ENCODE measurements at regions not wholly inside any gene's neighbourhood (a gene's known extent, or its start where the extent isn't known, plus 50 kb on each side); places are given as distances from the start of the nearest gene placed in this dataset.

DNA sequence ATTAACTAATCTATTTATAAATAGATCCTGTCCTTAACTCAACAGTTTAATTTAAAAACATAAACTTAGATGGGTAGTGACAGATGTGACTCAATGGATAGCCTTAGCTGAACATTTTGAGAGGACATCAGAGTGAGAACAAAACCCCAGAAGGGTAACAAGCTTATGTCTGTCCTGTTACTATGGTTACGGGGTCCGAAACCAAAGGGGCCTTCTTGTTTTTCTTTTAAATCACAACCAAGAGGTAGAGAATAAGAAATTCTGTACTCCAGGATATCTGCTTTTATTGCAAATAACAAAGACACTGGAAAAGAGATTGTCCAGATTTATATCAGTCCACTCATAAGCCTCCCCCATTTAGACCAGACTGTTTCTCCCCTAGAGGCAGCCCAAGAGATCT, 612.1 kb downstream of the MTRR start:
- POLR2A ChIA-PET (ENCODE audit: partially characterized antibody): no interaction called here
- Mint-ChIP-seq H3K4me3 (no peak overlapping the region), H3K27me3 (no peaks in the 10 kb centered on the region), H3K36me3 (no peaks in the 10 kb centered on the region), H3K9me3 (peaks cover 0 to 6% (median 3%) of the 10 kb centered on the region in 8 donors), H3K4me1 (no peaks in the 10 kb centered on the region), H3K27ac (no peak overlapping the region)
- CTCF ChIA-PET (ENCODE audit: partially characterized antibody): no interaction called here
- intact Hi-C loops (cut with micrococcal nuclease): no loop called here
- DNase-seq: no peak
- no peaks in the 10 kb centered on the region for H3K9me3 ChIP-seq (ENCODE audit: control insufficient read depth in 1 of 2, low read length in 2 of 2)
- no peaks in the 10 kb centered on the region for H3K27me3 ChIP-seq (ENCODE audit: insufficient read depth, low read length)
- H3K4me3 ChIP-seq (ENCODE audit: low read length in 2 of 2): no peak overlapping the region
- H3K36me3 ChIP-seq (ENCODE audit: insufficient read depth, low read length): no peaks in the 10 kb centered on the region
- no peaks in the 10 kb centered on the region for H3K4me1 ChIP-seq (ENCODE audit: insufficient read depth, low read length)
- no peak overlapping the region for H3K27ac ChIP-seq (ENCODE audit: low read depth, low read length)

DNA sequence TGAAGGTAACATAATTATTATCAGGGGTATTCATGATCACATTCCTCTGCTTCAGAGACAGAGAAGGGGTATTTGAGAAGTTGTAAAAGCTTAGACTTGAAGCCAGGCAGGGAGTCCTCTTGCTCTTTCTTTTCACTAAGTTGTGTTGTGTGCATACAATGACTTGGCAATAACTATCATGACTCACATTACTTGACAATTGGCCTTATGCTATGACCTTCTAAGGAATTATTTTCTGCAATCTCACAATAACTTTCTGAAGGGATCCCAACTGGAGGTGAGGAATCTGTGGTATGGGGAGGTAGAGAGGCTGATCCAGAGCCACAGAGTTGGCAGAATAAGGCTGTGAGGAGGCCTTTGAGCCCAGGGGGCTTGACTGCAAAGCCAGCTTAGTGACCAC, 622.3 kb downstream of the MTRR start:
- Mint-ChIP-seq H3K36me3 (no peaks in the 10 kb centered on the region), H3K27me3 (no peaks in the 10 kb centered on the region), H3K27ac (no peak overlapping the region), H3K4me3 (no peak overlapping the region), H3K9me3 (peaks cover 7 to 26% (median 18%) of the 10 kb centered on the region in 8 donors), H3K4me1 (no peaks in the 10 kb centered on the region)
- Histone ChIP-seq H3K27me3 (ENCODE audit: insufficient read depth, low read length) (no peaks in the 10 kb centered on the region), H3K9me3 (ENCODE audit: control insufficient read depth in 1 of 2, low read length in 2 of 2) (peaks cover 0 to 4% of the 10 kb centered on the region in 2 donors), H3K36me3 (ENCODE audit: insufficient read depth, low read length) (no peaks in the 10 kb centered on the region), H3K4me1 (ENCODE audit: insufficient read depth, low read length) (no peaks in the 10 kb centered on the region), H3K27ac (ENCODE audit: low read depth, low read length) (no peak overlapping the region), H3K4me3 (ENCODE audit: low read length in 2 of 2) (no peak overlapping the region)
- ChIA-PET POLR2A (ENCODE audit: partially characterized antibody) (no interaction called here), CTCF (ENCODE audit: partially characterized antibody) (interaction anchor here (1.5 kb wide), 1 partner anchor 13 kb away, joined by 3 read pairs; no protein-coding TSS in a partner anchor)
- no peak for DNase-seq
- intact Hi-C loops (cut with micrococcal nuclease): no loop called here

DNA sequence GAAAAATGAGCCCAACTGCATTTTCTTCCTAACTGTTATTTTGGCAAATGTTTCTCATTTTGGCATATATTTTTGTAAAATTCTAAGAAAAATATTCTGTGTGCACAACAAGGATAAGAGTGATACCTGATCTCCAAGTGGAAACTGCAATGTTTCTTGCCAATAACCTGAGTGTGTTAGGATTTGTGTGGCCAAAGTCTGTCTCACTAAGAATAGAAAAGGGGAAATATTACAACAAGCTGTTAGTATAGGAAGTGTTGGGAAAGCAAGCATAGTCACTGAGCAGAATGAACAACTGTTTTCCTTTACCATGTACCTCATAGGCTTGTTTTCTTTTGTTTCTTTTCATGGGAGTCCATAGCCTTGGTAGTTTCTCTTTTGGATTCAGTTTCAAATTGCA, 624.2 kb downstream of the MTRR start:
- intact Hi-C loops (cut with micrococcal nuclease): no loop called here
- H3K27ac Mint-ChIP-seq: no peak overlapping the region
- H3K4me3 Mint-ChIP-seq: no peak overlapping the region
- H3K9me3 Mint-ChIP-seq: peaks cover 9 to 42% (median 29%) of the 10 kb centered on the region in 8 donors
- no peak overlapping the region for H3K4me3 ChIP-seq (ENCODE audit: low read length in 2 of 2)
- H3K27me3 ChIP-seq (ENCODE audit: insufficient read depth, low read length): no peaks in the 10 kb centered on the region
- ChIA-PET POLR2A (ENCODE audit: partially characterized antibody) (no interaction called here), CTCF (ENCODE audit: partially characterized antibody) (no interaction called here)
- no peaks in the 10 kb centered on the region for H3K4me1 ChIP-seq (ENCODE audit: insufficient read depth, low read length)
- H3K36me3 ChIP-seq (ENCODE audit: insufficient read depth, low read length): no peaks in the 10 kb centered on the region
- H3K27me3 Mint-ChIP-seq: no peaks in the 10 kb centered on the region
- no peak overlapping the region for H3K27ac ChIP-seq (ENCODE audit: low read depth, low read length)
- no peak for DNase-seq
- H3K9me3 ChIP-seq (ENCODE audit: control insufficient read depth in 1 of 2, low read length in 2 of 2): peaks cover 0 to 4% of the 10 kb centered on the region in 2 donors
- no peaks in the 10 kb centered on the region for H3K4me1 Mint-ChIP-seq
- H3K36me3 Mint-ChIP-seq: peaks cover 0 to 1% of the 10 kb centered on the region in 2 donors

DNA sequence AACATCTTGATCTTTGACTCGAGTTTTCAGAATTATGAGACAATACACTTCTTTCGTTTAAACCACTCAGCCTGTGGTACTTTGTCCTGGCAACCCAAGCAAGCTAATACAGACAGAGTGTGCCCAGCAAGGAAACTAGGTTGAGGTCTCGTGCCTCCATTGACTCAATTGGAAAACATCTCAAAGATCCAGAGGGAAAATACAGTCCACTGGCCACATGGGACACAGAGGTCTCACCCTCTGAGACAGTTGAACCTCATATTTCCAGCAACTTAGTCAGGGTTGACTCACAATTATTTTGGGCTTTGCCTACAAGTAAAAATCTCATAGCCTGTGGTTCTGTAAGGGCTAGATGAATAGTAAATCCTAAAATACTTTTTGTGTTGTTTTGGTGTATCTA, 631.5 kb downstream of the MTRR start:
- no peaks in the 10 kb centered on the region for H3K27me3 ChIP-seq (ENCODE audit: insufficient read depth, low read length)
- no peak overlapping the region for H3K27ac ChIP-seq (ENCODE audit: low read depth, low read length)
- H3K9me3 ChIP-seq (ENCODE audit: control insufficient read depth in 1 of 2, low read length in 2 of 2): peaks cover 0 to 4% of the 10 kb centered on the region in 2 donors
- H3K27me3 Mint-ChIP-seq: no peaks in the 10 kb centered on the region
- H3K36me3 Mint-ChIP-seq: peaks cover 0 to 1% of the 10 kb centered on the region in 2 donors
- H3K27ac Mint-ChIP-seq: no peak overlapping the region
- no peaks in the 10 kb centered on the region for H3K4me1 ChIP-seq (ENCODE audit: insufficient read depth, low read length)
- peaks cover 0 to 1% (median 0%) of the 10 kb centered on the region in 4 donors for H3K4me1 Mint-ChIP-seq
- no peaks in the 10 kb centered on the region for H3K36me3 ChIP-seq (ENCODE audit: insufficient read depth, low read length)
- no peak overlapping the region for H3K4me3 ChIP-seq (ENCODE audit: low read length in 2 of 2)
- CTCF ChIA-PET (ENCODE audit: partially characterized antibody): no interaction called here
- H3K4me3 Mint-ChIP-seq: no peak overlapping the region
- no peak for DNase-seq
- intact Hi-C loops (cut with micrococcal nuclease): no loop called here
- POLR2A ChIA-PET (ENCODE audit: partially characterized antibody): no interaction called here
- peaks cover 2 to 35% (median 18%) of the 10 kb centered on the region in 8 donors for H3K9me3 Mint-ChIP-seq

DNA sequence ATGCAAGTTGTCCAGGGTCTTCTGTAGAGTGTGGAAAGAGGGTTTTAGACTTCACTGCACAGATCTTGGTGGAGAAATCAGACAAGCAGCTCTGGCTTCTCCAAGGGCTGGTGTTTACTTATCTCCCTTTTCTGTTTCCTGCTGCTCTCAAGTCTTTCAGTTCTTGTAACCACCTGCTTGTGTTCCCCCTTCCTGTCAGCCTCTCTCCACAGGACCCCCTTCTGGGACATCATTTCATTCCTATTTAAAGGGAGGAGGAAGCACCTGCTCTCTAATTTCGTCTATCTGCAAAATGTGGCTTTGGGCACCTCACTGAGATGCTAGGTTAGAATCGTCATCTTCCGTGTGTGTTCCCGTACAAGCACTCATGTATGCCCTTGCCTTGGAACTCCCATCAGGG, 636.2 kb downstream of the MTRR start:
- no peaks in the 10 kb centered on the region for H3K36me3 Mint-ChIP-seq
- intact Hi-C loops (cut with micrococcal nuclease): no loop called here
- H3K9me3 Mint-ChIP-seq: peaks cover 0 to 5% (median 2%) of the 10 kb centered on the region in 8 donors
- no peaks in the 10 kb centered on the region for H3K27me3 ChIP-seq (ENCODE audit: insufficient read depth, low read length)
- H3K27ac ChIP-seq (ENCODE audit: low read depth, low read length): no peak overlapping the region
- POLR2A ChIA-PET (ENCODE audit: partially characterized antibody): no interaction called here
- H3K9me3 ChIP-seq (ENCODE audit: control insufficient read depth in 1 of 2, low read length in 2 of 2): no peaks in the 10 kb centered on the region
- DNase-seq: no peak
- H3K4me1 Mint-ChIP-seq: no peaks in the 10 kb centered on the region
- H3K27me3 Mint-ChIP-seq: no peaks in the 10 kb centered on the region
- CTCF ChIA-PET (ENCODE audit: partially characterized antibody): no interaction called here
- no peaks in the 10 kb centered on the region for H3K36me3 ChIP-seq (ENCODE audit: insufficient read depth, low read length)
- no peaks in the 10 kb centered on the region for H3K4me1 ChIP-seq (ENCODE audit: insufficient read depth, low read length)
- no peak overlapping the region for H3K4me3 ChIP-seq (ENCODE audit: low read length in 2 of 2)
- H3K27ac Mint-ChIP-seq: no peak overlapping the region
- H3K4me3 Mint-ChIP-seq: no peak overlapping the region

DNA sequence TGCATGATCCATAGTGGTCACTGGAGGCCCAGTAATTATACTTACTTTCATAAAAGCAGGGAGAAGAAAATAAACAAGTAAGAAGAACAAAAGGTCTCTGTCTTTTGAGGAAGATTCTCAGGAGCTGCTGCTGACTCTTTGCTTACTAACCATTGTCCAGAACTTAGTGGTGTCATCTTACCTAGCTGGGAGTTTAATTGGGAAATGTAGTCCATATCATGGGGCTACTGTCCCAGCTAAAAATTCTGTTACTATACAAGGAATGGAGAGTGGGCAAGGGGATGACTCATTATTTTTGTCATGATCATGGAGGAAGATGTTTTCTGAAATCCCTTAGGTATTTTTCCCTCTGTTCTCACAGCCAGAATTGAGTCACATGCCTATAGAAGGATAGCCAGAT, 639.3 kb downstream of the MTRR start:
- peaks cover 0 to 6% (median 4%) of the 10 kb centered on the region in 8 donors for H3K9me3 Mint-ChIP-seq

DNA sequence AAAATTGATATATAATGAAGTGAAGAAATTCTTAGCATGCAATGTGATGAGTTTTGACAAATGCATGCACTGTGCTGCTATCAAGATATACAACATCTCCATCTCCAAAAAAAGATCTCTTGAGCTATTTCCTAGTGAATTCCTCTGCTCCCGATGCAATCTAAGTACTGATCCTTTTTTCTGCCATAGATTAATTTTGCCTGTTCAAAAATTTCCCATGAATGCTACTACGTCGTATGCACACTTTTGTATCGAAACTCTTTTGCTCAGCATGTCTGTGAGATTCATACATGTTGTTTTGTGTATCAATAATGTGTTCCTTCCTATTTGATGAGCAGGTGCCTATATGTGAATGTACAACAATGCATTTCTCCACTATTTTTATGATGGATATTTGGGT, 647.4 kb downstream of the MTRR start:
- Histone ChIP-seq H3K9me3 (ENCODE audit: control insufficient read depth in 1 of 2, low read length in 2 of 2) (no peaks in the 10 kb centered on the region), H3K27ac (ENCODE audit: low read depth, low read length) (no peak overlapping the region), H3K4me1 (ENCODE audit: insufficient read depth, low read length) (no peaks in the 10 kb centered on the region), H3K36me3 (ENCODE audit: insufficient read depth, low read length) (no peaks in the 10 kb centered on the region), H3K27me3 (ENCODE audit: insufficient read depth, low read length) (no peaks in the 10 kb centered on the region), H3K4me3 (ENCODE audit: low read length in 2 of 2) (no peak overlapping the region)
- Mint-ChIP-seq H3K27ac (no peak overlapping the region), H3K4me3 (no peak overlapping the region), H3K36me3 (no peaks in the 10 kb centered on the region), H3K4me1 (no peaks in the 10 kb centered on the region), H3K27me3 (peaks cover 0 to 2% of the 10 kb centered on the region in 2 donors), H3K9me3 (peaks cover 0 to 6% (median 3%) of the 10 kb centered on the region in 8 donors)
- no peak for DNase-seq
- POLR2A ChIA-PET (ENCODE audit: partially characterized antibody): no interaction called here
- intact Hi-C loops (cut with micrococcal nuclease): no loop called here
- CTCF ChIA-PET (ENCODE audit: partially characterized antibody): no interaction called here

More for the DNA sequence above, 639.3 kb downstream of the MTRR start:
- intact Hi-C loops (cut with micrococcal nuclease): no loop called here
- no peaks in the 10 kb centered on the region for H3K4me1 ChIP-seq (ENCODE audit: insufficient read depth, low read length)
- no peaks in the 10 kb centered on the region for H3K9me3 ChIP-seq (ENCODE audit: control insufficient read depth in 1 of 2, low read length in 2 of 2)
- Mint-ChIP-seq H3K4me1 (no peaks in the 10 kb centered on the region), H3K27ac (no peak overlapping the region), H3K4me3 (no peak overlapping the region), H3K36me3 (no peaks in the 10 kb centered on the region), H3K27me3 (no peaks in the 10 kb centered on the region)
- no peak for DNase-seq
- ChIA-PET CTCF (ENCODE audit: partially characterized antibody) (no interaction called here), POLR2A (ENCODE audit: partially characterized antibody) (no interaction called here)
- no peaks in the 10 kb centered on the region for H3K27me3 ChIP-seq (ENCODE audit: insufficient read depth, low read length)
- H3K27ac ChIP-seq (ENCODE audit: low read depth, low read length): no peak overlapping the region
- no peaks in the 10 kb centered on the region for H3K36me3 ChIP-seq (ENCODE audit: insufficient read depth, low read length)
- no peak overlapping the region for H3K4me3 ChIP-seq (ENCODE audit: low read length in 2 of 2)

DNA sequence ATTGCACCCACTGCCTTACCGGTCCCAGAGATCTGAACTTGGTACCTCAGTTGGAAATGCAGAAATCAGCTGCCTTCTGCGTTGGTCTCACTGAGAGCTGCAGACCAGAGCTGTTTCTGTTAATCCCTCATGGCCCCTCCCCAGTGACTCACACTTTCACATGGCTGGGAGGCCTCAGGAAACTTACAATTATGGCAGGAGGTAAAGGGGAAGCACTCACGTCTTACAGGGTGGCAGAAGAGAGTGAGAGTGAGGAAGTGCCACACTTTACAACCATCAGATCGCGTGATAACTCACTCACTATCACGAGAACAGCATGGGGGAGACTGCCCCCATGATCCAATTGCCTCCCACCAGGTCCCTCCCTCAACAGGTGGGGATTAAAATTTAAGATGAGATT, 648.5 kb downstream of the MTRR start:
- H3K27ac ChIP-seq (ENCODE audit: low read depth, low read length): no peak overlapping the region
- no peaks in the 10 kb centered on the region for H3K4me1 ChIP-seq (ENCODE audit: insufficient read depth, low read length)
- no peaks in the 10 kb centered on the region for H3K9me3 ChIP-seq (ENCODE audit: control insufficient read depth in 1 of 2, low read length in 2 of 2)
- no peak overlapping the region for H3K4me3 Mint-ChIP-seq
- ChIA-PET CTCF (ENCODE audit: partially characterized antibody) (no interaction called here), POLR2A (ENCODE audit: partially characterized antibody) (no interaction called here)
- no peak overlapping the region for H3K27ac Mint-ChIP-seq
- no peak for DNase-seq
- no peaks in the 10 kb centered on the region for H3K36me3 Mint-ChIP-seq
- H3K36me3 ChIP-seq (ENCODE audit: insufficient read depth, low read length): no peaks in the 10 kb centered on the region
- H3K27me3 ChIP-seq (ENCODE audit: insufficient read depth, low read length): no peaks in the 10 kb centered on the region
- H3K27me3 Mint-ChIP-seq: peaks cover 0 to 2% of the 10 kb centered on the region in 2 donors
- peaks cover 0 to 6% (median 3%) of the 10 kb centered on the region in 8 donors for H3K9me3 Mint-ChIP-seq
- intact Hi-C loops (cut with micrococcal nuclease): no loop called here
- no peak overlapping the region for H3K4me3 ChIP-seq (ENCODE audit: low read length in 2 of 2)
- no peaks in the 10 kb centered on the region for H3K4me1 Mint-ChIP-seq

Data from CD4-positive, alpha-beta memory T cell (primary cell).